Endothelial cell of hepatic sinusoid (primary cell): ENCODE measurements at regions not wholly inside any gene's neighbourhood (a gene's known extent, or its start where the extent isn't known, plus 50 kb on each side); places are given as distances from the start of the nearest gene placed in this dataset.

Source experiments
- in situ Hi-C: cut with HindIII; loops from 2 replicates; pipeline ENCODE4 v1.10.0; 2017; ENCODE audit warnings: low sequenced_read_pairs

DNA sequence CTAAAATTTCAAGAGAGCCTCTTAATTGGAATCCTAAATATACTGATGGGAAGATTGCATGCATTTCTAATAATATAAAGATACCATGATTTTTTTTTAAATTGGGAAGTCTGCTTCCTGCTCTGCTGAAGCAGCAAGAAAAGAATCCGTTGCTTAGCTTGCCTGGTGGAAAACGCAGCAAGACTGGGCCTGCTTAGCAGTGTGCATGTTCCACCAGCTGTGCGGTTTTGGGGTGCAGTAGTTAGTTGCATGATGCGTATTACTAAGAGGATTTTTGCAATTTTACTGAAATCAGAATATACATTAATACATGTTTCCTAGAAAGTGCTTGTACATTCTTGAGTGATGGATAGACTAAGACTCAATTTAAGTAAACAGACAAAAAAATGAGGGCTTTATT is 319.9 kb downstream of the CMPK2 start:
- in situ Hi-C loops, result no loop called here

GRCh38 chr2:6554466-6554865 is 311.2 kb downstream of the CMPK2 start:
- in situ Hi-C loops, result no loop called here

GRCh38 chr2:6556755-6557154 is 309.0 kb downstream of the CMPK2 start:
- in situ Hi-C loops, result no loop called here

DNA sequence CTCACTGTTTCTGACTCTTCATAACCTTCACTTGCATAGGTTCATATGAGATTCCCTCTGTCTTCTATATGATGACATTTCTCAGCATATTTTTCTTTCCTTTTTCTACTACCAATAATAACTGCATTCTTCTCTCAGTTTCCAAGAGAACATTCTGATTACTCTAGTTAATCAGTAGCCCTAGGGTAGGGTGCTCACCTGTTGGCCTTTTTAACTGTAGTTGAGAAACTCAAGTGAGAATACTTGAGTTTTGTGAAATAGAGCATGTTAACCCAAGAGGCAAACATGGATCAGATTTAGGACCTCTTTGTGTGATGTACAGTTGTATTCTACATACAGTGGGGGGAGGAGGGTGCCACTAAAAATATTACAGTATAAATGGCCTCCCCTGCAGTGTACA is 308.0 kb downstream of the CMPK2 start:
- in situ Hi-C loops, result no loop called here

DNA sequence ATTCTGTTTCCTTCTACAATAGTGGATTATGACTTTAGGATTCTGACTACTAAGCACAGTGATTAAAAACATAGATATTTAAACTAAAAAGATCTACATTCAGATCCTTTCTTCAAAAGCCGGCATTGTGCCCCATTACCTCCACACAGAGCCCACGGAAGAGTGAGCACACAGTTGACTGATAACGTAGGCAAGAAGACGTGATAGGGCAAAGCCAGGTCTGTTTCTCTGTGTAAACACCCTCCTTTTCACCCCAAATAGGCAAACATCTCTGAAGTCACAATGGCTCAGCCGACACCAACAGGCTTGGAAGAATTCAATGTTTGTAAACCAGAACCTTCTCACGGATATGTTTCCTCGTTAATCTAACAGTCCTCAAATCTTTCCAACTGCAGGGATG is 302.9 kb downstream of the CMPK2 start:
- in situ Hi-C loops, result no loop called here

- in situ Hi-C loops, result no loop called here
Observed at GRCh38 chr2:6564326-6564725, 301.4 kb downstream of the CMPK2 start.

DNA sequence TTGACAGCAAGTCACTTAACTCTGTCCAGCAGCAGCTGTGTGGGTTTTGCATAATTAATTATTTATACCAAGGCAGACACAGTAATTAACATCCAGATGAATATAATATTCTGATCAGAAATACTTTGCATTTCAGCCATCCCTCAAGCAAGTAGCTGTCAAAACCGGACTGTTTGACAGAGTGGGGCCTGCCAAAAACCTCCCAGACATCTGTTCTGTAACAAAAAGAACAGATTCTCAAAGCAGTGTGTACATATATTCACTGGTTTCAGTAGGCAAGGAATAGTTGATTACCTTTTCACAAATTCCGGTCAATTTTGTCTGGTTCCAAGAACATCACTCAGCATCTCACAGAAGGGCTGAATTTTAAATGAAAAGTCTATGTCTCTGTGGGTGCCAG is 291.6 kb downstream of the CMPK2 start:
- in situ Hi-C loops, result no loop called here

DNA sequence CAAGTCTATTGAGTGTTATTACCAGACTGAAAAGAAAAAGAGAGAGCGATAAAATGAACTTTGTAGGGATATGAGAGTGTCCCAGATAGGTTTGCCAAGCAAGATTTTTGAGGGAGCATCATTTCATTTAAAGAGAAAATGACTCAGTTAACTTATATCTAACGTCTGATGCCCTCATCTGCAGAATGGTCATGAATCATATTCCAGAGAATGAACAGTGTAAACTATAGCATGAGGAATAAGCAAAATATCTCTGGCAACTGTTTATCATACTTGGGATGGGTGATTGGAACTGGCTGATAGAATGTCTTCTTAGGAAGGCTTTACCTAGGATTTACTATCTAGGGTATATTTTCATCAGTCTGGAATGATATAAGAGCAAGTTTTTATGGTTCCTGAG is 289.4 kb downstream of the CMPK2 start:
- in situ Hi-C loops, result no loop called here

GRCh38 chr2:6577960-6578359 is 287.7 kb downstream of the CMPK2 start:
- in situ Hi-C loops, result no loop called here

DNA sequence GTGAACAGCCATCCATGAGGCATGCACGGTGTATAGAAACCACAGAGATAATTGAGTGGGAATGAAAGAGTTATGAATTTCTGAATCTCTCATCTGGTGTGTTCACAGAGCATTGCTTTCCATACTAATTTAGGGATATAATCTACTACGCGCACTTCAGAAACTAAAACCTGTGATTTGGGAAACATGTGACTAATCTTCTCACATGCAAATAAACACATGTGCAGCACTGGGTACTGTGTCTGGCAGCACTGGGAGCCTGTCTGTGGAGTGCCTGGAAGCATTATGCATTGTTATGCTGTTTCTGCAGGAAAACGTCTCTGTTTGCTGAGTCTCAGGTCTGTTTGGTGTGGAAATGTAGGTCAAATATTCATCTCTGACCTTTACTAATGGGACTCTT is 287.3 kb downstream of the CMPK2 start:
- in situ Hi-C loops, result no loop called here

DNA sequence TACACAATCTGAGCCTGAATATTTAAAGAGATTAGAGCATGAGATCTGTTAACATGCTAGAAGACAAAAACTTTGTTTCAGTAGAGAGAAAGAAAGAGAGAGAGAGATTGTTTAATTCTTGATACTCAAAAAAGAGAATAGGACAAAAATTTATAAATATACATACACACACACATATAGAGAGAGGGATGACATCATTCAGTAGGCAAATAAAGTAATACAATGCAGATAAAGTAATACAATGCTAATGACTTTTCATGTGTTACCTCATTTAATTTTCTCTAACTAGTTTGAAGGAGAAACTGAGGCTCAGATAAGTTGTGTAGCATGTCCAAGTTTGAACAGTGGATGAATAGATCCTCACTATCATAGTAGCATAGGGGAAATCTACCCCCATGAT is 286.4 kb downstream of the CMPK2 start:
- in situ Hi-C loops, result no loop called here

DNA sequence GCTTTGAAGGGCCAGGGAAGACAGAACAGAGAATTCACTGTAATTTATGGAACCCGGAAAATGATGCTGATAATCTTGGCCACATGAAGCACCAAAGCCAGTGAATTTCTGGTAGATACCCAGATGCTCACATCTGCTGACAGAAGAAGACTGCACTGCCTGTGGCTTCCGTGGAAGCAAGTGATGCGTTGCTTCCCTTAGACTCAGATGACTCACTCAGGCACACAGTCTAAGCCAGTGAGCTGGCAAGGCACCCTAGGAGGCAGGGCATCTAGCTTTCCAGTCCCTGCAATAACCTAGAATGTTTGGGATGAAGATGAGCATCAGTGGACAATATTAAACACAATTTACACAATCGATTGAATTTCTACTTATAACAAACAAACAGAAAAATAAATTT is 284.7 kb downstream of the CMPK2 start:
- in situ Hi-C loops, result no loop called here

DNA sequence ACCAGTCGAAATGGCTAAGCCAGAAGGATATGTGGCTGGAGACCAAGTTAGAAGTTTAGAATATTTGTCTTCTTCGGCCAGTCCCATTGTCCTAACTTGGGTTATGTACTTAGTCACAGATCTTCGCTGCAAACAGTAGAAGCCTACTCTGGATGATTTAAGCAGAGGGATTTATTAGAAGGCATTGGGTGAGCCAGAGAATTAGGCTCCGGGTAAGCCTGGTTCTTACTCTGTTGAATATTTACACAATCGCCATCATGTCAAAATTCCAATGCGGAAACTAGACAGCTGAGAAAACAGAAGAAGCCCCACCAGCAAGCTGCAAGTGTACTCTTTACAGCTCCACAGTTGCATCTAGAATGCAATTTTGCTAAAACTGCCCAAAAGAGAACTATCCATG is 276.6 kb downstream of the CMPK2 start:
- in situ Hi-C loops, result no loop called here

GRCh38 chr2:6590442-6590841 is 275.3 kb downstream of the CMPK2 start:
- in situ Hi-C loops, result no loop called here

GRCh38 chr2:6602471-6602870 is 263.2 kb downstream of the CMPK2 start:
- in situ Hi-C loops, result no loop called here

DNA sequence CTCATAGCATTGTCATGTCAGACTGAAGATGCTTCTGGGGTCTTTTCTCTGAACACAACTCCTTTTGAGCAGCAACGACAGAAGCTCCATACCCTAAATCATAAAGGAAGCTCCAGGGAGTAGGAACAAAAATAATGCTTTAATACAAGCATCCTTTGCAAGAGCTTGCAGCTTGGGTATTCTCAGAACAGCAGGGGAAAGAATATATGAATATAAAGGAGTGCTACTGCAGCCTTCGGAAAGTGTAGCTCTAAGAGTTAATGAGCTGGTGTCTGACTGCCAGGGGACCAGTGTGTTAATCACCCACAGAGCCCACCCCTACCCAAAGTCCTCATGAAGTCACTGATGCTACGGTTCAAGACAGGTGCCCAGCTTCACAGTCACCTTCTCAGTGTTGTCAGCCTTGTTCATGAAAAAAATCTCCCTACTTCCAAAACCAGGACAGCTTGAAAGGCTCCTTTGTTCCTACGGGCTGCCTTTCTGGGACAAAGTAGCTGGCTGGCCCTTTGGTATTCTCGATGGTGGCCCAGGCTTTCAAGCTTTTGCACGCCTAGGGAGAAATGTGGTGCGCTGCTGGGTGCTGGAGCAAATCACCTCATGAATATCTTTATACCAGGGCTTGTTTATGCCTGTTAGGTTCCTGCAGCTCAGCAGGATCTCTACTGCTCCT is 259.7 kb downstream of the CMPK2 start:
- in situ Hi-C loops, result no loop called here

DNA sequence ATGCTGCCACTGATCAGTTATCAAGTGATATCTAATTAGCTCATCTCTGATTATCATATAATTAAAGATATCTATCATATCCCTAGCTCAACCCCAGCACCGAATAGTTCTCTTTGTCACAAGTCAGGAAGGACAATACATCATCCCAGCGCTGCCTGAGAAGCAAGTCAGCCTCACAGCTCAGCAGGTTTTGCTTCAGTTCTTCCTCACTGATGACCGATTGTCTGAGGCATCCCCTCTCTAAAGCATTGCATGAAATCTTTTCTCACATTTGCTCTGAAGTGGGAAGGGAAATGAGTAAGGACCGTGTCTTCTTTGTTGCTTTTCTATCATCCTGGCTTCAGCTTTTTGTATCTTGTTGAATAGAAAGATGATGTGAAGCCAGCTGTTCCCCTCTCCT is 247.9 kb downstream of the CMPK2 start:
- in situ Hi-C loops, result no loop called here

GRCh38 chr2:6618201-6618600 is 247.5 kb downstream of the CMPK2 start:
- in situ Hi-C loops, result no loop called here

DNA sequence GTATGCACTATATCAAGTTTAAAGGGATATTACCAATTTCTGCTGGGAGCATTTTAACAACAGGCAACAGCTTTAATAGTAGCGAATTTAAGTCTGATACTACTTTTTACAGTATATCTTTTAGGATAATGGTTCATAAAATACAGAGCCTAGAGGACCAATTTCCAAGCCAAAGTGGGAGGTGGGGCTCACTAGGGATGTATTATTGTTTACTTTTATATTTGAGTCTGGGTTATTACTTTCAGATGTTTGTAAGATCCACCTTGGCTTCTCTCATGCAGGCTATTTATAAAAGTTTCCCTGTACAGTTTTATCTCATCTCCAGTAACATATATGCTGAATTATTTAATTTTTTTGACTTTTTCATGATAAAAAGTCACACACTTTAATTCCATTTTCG is 242.0 kb downstream of the CMPK2 start:
- in situ Hi-C loops, result no loop called here

GRCh38 chr2:6626401-6627012 is 239.2 kb downstream of the CMPK2 start:
- in situ Hi-C loops, result no loop called here

- in situ Hi-C loops, result no loop called here
Observed at GRCh38 chr2:6627316-6627715, 238.4 kb downstream of the CMPK2 start.

DNA sequence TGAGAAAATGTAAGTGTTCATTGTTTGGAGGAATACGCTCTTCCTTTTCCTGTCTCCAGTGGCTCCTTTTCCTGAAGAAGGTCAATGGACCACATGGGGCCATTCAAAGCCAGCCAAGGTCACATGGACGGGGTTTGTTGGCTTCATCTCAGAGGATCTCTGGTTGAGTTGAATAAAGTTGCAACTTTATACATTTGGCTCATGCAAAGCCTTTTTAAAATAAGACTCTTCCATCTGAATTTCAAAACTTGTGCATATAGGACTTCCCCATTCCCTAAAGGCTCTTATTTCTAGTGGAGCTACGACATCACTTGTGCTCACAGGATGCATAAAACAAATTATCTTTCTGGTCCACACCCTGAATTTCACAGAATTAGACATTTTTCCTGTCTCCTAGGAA is 235.5 kb downstream of the CMPK2 start:
- in situ Hi-C loops, result no loop called here

- in situ Hi-C loops, result no loop called here
Observed at GRCh38 chr2:6635296-6635695, 230.4 kb downstream of the CMPK2 start.
